GM04504 (cell line): ENCODE measurements at regions not wholly inside any gene's neighbourhood (a gene's known extent, or its start where the extent isn't known, plus 50 kb on each side); places are given as distances from the start of the nearest gene placed in this dataset.

ENCODE experiments used
- DNase-seq: peaks from one replicate; pipeline ENCODE4 v3.0.0-alpha.2; 2012; ENCODE audit warnings: low read depth

DNA sequence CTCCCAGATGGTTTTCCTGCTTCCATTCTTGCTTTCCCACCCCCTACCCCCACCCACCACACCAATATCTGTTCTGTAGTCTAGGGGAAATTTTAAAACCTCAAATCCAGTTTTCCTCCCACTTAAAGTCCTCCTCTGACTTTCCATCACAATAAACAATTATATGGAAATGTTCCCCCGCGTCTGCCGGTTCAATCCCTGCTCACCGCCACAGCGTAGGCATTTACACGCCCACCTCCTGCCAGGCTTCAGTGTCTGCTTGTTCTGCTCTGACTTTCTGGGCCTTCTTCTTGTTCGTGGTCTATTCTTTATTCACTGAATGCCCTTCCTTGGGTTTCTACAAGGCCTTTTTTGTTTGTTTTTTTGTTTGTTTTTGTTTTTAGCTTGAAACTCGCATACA, 633.0 kb upstream of the MKI67 start:
- no peak for DNase-seq

DNA sequence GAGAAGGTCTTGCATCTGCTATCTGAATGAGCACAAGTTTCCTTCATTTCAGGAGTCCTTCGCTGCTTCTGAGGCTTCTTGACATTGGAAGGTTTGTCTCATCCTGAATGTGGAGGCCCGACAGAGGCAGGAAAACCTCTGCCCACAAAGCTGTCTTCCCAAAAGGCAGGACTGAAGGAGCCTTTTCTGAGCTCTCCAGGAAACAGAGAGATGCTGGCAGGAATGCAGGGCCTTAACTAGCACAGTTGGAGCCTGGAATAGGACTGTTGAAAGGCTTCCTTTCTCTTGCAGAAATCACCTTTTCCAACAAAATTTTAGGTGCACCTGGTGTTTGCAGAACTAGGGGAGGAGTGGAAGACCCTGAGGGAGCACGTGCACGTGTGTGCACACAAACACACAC, 637.4 kb upstream of the MKI67 start:
- no peak for DNase-seq

DNA sequence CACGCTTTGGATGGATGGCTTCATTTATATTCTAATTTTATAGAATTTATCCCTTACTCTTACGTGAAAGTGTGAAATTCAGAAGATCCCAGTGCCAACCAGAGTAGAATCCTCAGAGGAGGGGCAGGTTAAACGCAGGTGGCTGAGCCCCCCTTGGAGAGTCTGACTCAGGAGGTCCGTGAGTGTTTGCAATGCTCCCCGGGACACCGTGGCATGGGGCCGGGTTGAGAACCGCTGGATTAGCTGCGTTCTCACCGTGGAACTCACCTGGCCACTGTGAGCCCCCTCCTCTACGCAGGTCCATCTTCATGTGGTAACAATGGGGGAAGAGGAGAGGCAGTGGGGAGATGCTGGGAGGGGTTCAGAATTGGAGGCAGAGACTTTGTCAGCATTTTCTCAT, 638.0 kb upstream of the MKI67 start:
- no peak for DNase-seq

DNA sequence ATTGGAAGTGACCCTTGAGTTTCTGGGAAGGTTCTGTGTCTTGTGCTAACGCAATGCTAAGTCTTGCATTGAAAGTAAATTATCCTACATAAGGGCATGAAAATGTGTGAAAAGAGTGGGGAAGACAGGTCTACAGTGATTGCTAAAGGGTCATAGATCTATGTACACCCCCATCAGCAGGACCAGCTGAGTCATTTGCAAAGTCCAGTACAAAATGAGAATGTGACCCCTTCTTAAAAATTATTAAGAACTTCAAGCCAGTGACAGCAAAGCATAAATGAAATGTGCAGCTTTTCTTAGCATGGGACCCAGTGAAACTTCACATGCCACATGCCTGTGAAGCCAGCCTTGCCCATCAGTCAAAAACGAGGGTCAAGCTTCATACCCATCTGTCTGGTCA, 640.7 kb upstream of the MKI67 start:
- DNase-seq: no peak

DNA sequence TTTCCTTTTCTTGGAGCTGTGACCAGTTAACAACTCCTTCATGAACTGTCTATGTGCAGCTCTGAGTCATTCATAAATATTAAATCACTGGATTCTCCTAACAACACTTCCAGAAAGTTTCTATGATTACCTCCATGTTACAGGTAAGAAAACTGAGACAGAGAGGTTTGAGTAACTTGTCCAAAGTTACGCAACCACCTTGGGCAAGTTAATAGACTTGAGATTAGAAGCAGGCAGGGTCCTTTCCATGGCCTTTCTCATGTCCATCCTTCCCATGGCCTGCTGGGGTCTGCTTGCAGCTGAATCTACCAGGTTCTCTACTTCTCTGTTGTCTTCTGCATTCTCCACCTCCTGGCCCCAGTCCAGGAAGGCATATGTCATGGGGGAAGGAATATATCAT, 648.8 kb upstream of the MKI67 start:
- no peak for DNase-seq

DNA sequence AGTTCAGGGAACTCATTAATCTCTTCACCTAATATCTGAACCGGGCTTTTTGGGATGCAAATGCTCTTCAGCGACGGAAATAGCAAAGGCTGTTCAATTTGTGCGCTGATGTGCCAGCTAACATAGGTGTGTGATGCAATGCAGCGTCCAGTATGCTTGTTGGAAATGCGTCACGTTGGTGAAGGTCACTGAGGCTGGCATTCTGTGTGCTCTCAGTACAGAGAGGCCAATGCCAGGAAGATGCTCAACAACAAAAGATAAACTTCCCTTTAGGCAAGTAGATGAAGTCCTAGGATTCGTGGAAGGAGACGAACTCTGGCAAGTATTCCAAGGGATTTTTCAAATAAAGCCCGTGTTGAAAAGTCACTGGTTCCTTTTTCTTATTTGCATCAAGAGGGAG, 649.5 kb upstream of the MKI67 start:
- DNase-seq: no peak

DNA sequence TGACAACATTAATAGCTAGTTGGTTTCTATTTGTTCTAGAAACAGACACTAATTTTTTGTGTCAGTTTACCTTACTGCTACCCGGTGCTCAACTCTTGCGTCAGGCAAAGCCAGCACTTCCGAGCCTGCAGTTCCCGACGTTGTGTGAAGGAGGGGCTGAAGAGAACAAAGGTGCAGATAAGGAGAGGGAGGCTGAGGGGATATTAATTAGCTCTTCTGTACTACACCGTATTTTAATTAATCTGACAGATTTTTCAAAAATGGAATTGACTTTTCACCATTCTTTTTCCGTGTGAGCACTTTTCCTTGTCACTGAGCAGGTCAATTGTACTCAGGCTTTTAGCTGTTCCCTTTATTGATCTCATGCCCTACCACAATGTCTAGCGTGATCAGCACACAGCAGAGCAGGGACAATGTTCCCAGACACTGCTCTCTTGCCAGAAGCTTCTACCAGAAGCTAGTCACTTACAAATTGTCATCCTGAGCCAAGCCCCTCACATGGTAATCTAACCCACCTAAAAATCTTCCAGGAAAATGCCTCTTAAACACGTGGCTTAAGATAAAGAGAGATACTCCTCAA, 650.5 kb upstream of the MKI67 start:
- DNase-seq: no peak

DNA sequence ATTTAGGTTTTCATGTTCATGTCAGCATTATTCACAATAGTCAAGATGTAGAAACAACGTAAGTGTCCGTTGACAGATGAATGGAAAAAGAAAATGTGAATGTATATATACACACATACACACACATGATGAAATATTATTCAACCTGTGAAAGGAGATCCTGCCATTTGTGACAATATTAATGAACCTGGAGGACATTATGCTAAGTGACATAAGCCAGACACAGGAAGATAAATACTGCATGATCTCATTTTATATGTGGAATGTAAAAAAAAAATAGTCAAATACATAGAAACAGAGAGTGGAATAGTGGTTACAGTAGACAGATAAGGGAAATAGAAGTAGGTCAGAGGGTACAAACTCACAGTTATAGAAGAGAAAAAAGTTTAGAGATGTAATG, 651.1 kb upstream of the MKI67 start:
- no peak for DNase-seq

DNA sequence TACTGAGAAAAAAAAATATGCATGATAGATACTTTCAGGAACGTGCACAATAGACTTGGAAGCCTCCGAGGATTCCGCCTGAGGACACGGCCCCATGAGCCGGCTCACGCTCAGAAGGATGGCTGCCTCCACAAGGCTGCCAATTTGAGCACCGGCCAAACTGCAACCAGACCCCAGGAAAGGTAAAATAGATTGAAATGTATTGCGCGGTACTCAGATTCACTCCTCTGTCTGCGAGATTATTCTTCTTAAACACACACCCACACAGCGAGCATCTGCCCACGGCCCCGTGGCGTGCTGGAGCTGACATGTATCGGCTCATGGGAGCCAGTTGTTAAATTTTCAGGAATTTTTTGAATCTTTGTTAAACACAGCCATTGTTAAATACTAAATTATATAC, 653.2 kb upstream of the MKI67 start:
- DNase-seq: no peak

DNA sequence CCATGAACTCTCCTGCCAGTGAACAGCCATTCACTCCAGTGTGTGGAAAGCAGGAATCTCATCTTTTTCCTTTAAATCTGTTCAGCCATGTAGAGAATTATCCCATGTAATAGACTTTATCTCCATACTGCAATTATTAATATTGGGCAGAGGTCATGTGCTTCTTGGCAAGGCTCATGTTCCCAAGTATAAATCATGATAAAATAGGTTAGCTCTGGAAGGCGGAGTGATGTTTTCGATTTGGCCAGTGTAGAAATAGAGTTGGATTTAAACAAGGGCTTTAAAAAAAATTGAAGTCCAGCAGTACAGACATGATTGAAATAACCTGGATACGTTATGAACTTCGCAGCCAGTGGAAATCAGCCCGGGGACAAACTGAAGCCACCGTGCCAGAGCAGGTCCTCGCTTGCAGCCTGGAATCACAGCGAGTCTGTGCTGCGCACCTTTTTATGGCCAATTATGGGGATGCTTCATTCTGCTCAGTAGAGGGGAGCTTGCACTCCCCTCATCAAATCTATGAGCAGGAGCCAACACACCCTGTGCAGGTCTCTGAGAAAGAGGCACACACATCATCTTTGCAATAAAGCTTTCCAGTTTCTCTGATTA, 654.0 kb upstream of the MKI67 start:
- DNase-seq: no peak

DNA sequence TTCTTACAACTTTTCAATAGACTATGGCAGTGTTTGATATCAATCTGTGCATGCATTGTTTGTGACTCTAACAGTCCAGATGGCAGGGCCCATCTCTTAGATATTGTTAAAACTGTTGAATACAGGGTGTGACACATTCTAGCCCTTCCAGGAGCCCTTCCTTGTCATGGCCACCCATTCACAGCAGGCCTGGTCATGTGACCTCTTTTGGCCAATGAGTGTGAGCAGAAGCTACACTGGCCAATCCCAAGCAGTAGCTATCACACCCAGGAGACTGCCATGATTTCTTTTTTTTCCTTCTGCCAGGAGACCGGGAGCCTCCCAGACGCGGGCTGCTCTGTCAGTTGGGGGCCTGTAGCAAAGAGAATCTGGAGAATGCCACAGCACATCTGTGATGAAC, 655.4 kb upstream of the MKI67 start:
- no peak for DNase-seq

DNA sequence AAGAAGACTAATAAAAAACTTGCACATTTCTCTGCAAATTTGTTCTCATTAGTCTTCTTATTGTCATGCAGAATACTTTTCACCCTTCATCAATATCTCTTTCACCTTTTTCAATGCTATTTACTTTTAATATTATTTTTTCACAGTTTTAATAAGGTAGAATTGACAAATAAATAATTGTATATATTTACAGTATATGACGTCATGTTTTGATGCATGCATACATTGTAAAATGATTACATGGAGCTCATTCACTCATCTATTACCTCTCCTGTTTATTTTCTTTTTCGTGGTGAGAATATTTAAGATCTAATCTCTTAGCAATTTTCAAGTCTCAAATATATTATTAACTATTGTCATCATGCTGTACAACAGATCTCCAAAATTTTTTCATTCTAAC, 658.2 kb upstream of the MKI67 start:
- no peak for DNase-seq

DNA sequence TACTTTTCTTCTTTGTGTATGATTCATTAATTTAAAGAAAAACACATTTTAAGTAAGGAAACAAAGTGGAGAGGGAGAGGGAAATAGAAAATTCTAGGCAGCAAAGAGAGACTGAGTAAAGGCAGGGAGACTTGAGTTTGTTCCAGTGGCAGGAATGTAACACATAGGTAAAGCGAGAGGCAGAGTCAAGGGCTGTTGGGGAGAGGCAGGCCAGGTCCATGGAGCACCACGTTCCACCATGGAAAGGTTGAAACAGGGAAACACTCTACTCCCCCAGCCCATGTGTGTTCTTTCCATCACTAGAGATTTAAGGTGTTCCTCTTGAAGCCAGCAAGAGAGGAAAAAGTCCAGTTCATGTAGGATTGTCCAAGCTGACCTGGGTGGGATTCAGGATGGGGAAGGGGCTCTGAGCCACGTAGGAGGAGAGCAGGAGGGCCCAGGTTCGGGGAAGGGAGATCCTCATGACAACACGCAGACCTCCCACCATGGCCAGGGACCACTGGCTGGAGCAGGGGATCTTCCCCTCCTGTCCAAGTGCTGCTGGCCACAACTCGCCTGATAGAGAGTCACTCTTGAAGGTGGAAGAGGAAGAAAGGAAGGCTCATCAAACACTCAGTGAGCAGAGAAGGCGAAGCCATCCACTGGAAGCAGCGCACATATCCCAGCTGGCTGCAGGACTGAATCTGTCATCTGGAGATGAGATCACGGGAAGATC, 666.4 kb upstream of the MKI67 start:
- DNase-seq: no peak

DNA sequence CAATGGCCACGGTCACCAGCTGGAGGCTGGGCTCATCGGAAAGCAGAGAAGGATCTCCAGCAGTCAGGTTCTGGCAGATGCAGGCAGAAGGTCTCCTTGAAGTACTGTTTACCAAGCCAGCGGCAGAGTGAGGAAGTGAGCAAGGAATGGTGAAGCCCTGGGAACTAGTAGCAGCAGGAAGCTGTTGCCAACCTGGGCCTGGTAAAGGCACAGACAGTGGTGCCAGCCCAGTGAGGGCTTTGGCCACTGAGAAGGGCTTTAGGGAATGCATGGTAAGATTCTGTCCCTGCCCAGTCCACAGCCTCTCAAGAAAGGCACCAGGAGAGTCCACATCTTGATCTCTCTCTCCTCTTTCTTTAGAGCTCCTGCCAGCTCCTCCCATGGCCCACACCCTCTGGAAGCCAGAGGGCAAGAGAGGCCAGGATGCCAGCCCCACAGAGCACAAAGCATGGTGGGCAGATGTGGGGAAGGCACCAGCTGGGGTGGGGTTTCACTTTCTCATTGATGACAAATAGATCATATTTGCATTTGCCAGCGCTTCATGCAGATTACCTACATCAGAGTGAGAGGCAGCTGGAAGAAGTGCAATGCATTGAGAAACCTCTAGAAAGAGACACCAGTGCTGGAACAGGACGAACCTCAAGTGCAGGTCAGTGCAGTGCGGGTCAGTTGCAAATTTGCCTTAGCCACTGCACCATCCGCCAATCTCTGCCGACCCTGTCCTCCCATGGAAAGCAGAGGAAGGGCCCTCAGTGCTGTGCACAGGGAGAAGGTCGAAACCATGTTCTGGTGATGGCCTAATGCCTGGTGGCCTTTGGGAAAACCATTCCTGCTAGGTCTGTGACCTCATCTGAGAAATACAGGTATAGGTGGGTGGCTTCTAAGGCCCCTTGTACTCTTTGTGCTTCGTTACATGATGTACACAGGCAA, 667.8 kb upstream of the MKI67 start:
- no peak for DNase-seq

DNA sequence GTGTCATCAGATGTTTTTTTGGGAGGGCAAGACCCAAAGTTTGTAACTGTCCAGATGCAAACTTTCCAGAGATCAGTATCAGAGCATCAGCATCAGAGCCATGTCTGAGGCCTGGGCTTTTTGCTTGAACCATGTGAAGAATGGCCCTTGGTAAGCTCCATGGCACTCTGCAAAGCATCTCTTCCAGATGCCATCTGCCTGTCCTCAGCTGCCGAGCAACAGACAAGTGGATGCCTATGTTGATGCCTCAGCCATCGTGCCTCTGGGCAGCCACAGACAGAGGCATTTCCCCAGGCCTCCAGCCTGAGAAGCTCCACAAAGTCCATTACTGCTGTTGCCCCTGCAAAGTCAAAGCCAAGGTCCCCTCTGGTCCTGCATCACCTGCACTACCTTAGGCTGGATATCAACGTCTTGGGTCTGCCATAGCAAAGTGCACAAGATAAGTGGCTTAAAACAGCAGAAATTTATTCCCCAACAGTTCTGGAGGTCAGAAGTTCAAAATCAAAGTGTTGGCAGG, 670.2 kb upstream of the MKI67 start:
- no peak for DNase-seq

DNA sequence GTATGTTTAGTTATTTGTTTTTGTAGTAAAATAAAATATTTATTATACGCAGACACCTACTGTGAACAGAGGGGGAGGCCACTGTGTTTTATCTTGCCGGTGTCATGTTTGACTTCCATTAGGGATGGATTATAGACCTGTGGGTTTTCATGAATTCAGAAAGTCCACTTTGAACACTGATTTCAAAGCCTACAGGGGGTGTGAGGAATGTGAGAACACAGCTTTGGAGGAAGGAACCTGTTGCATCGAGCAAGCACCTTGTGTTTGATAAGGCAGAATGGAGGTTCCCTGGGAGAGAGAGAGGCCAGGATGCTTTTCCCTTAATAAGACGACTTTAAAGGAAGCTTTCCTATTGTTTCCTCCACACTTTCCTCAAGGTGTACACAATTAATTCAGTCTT, 665.0 kb upstream of the MGMT start:
- DNase-seq: no peak

DNA sequence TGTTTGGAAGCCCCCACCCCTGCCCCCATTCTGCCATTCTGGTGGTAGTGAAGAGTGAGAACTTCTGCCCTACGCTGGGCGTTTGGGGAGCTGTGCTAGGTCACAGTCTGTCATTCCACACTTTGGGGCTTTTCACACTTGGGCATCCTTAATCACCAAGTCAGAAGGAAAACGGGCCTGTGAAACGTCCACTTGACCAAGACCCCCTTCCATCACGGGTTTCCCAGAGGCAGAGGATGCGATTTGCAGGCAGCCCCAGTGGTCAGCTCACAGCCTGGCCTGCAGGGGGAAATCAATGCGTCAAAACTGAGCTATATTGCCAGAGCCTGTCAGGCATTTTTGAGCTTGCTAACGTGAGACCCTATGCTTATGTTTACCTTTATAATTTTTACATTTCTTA, 663.3 kb upstream of the MGMT start:
- no peak for DNase-seq

DNA sequence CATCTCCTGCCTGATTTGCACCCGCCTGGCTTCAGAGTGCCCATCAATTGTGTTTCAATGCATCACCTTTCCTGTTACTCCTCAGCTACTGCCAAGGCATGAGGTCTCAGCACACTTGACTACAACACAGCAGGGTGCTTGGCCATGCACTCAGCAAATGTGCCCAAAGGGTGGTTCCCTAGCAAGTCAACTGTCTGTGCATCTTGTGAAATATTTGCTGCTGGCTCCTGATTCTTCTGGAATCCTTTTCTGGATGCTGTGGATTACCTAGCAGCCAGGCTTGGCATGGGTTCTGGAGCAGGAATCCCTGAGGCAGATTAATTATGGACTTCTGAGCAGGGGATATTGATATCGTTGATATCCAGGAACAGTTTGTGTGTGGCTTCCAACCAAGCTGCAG, 662.6 kb upstream of the MGMT start:
- no peak for DNase-seq

DNA sequence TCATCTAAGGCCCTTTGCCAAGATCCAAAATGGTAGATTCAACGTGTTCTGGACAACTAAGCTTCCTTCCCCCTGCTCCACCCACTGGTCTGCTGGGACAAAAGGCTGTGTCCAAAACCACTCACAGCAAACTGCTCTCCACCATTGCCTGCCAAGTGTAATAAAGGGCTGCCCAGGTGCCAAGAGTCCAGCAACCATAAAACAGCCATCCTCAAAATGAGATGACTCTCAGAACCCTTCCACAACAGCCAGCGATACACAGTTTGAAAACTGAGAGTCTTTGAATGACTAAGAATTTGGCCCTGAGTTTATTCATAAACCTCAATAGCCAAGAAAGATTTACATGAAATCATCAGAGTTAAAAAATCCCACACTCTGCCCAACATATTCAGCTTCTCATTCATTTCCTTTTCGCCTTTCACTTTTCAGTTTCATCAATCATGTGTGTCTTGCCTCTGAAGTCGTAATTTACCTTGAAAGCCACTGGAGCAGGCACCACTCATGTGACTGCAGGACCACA, 658.1 kb upstream of the MGMT start:
- no peak for DNase-seq

DNA sequence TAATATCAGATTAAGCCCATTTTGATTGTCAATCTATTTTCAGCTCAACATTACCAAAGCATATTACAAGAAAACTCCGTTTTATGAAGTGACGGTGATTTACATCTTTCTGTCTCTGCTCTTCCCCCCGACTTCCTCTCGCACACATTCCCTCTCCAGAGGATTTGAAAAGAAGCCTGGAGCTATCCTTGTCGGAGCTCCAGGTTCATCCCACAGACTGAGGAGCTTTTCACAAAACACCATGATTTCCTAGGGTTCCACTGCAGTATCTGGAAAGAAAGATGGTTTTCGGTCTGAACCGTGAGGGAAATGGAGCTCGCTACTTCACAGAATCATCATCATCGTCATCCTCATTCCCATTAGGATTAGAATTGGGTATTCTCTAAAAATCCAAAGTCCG, 655.5 kb upstream of the MGMT start:
- DNase-seq: no peak

DNA sequence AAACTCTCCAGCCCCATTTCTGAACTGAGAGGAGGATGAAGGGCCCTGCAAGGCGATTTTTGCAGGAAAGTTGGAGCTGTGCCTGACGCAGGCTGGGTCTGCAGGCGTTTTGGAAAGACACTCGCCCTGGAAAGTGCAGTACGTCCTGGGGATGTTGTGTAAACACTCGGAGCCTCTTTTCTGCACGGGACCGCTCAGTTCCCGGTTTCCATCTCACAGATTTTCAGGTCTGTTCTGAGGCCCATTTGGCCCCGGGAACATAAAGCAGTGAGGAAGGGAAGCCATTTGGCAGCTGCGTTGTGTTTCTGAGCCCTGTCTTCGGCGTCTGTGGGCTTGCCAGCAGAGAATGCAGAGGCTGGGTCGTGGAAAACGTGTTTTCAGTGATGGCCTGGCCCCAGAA, 655.0 kb upstream of the MGMT start:
- DNase-seq: no peak

DNA sequence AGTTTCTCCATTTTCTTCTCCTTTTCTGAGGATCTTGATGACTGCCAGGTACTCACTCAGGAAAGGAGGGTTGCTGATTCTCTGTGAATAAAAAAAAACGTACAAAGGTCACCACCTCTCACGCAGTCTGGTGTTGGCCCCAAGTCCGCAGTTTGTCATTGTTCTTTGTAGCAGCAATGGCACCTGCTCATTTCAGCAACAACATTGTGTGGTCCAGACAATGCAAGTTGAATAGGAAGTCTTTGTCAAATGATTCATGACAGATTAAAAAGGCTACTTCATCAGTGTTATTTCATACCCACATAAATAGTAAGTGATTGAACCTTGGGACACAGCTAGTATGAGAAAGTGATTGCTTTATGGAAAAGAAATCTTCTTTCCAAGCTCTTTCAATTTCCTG, 653.5 kb upstream of the MGMT start:
- no peak for DNase-seq
